ENCODE measurements at regions not wholly inside any gene's neighbourhood (a gene's known extent, or its start where the extent isn't known, plus 50 kb on each side); places are given as distances from the start of the nearest gene placed in this dataset.

DNA sequence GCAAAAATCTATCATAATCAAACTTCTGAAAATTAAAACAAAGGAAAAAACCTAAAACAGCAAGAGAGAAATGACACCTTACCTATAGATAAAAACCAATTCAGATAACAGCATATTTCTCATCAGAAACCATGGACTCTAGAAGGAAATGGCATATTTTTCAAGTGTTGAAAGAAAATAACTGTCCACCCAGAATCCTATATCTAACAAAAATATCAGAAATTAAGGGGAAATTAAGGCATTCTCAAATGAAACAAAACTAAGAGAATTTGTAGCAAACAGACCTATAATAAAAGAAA, 257.2 kb downstream of the ANAPC1 start:
- no peak overlapping the region for H3K4me2 ChIP-seq (ENCODE audit: insufficient read depth, low read length)
- TF ChIP-seq EZH2 (IDR thresholded peaks at IDR 0.05; ENCODE audit: borderline replicate concordance, low read depth, low read length, severe bottlenecking) (no peak), CTCF (IDR thresholded peaks at IDR 0.05; ENCODE audit: borderline replicate concordance, extremely low read depth, low read length, poor library complexity, severe bottlenecking) (no peak)

GRCh38 chr2:111627256-111627655, 256.7 kb downstream of the ANAPC1 start:
- H3K4me1 ChIP-seq (ENCODE audit: insufficient read depth, low read length): peaks cover 28% of the 10 kb centered on the region
- DNase-seq (no peak), ATAC-seq (ENCODE audit: insufficient read depth, low read depth) (no peak)
- no peaks in the 10 kb centered on the region for H3K27me3 ChIP-seq (ENCODE audit: insufficient read depth, low read length, poor library complexity)
- no peak overlapping the region for H3K4me3 ChIP-seq (ENCODE audit: low read depth in 1 of 2, low read length in 2 of 2)
- no peak for TF ChIP-seq EZH2 (IDR thresholded peaks at IDR 0.05; ENCODE audit: borderline replicate concordance, low read depth, low read length, severe bottlenecking)
- TF ChIP-seq CTCF (IDR thresholded peaks at IDR 0.05; ENCODE audit: borderline replicate concordance, extremely low read depth, low read length, poor library complexity, severe bottlenecking): no peak
- no peak overlapping the region for H3K27ac ChIP-seq (ENCODE audit: low read length)
- no peaks in the 10 kb centered on the region for H3K79me2 ChIP-seq (ENCODE audit: insufficient read depth, low read length)
- H2AFZ ChIP-seq (ENCODE audit: low read depth, low read length): no peak overlapping the region
- H4K20me1 ChIP-seq (ENCODE audit: insufficient read depth, low read length): no peaks in the 10 kb centered on the region
- no peaks in the 10 kb centered on the region for H3K36me3 ChIP-seq (ENCODE audit: insufficient read depth, low read length)
- H3K9ac ChIP-seq (ENCODE audit: low read depth, low read length): no peak overlapping the region
- H3K9me3 ChIP-seq (ENCODE audit: insufficient read depth, low read length, severe bottlenecking): peaks cover 23% of the 10 kb centered on the region
- H3K4me2 ChIP-seq (ENCODE audit: insufficient read depth, low read length): no peak overlapping the region

More for the DNA sequence above, 257.2 kb downstream of the ANAPC1 start:
- Histone ChIP-seq H3K36me3 (ENCODE audit: insufficient read depth, low read length) (no peaks in the 10 kb centered on the region), H3K4me3 (ENCODE audit: low read depth in 1 of 2, low read length in 2 of 2) (no peak overlapping the region), H3K27me3 (ENCODE audit: insufficient read depth, low read length, poor library complexity) (no peaks in the 10 kb centered on the region), H4K20me1 (ENCODE audit: insufficient read depth, low read length) (no peaks in the 10 kb centered on the region), H3K4me1 (ENCODE audit: insufficient read depth, low read length) (peaks cover 24% of the 10 kb centered on the region), H3K27ac (ENCODE audit: low read length) (no peak overlapping the region), H3K9ac (ENCODE audit: low read depth, low read length) (no peak overlapping the region), H2AFZ (ENCODE audit: low read depth, low read length) (no peak overlapping the region), H3K79me2 (ENCODE audit: insufficient read depth, low read length) (no peaks in the 10 kb centered on the region), H3K9me3 (ENCODE audit: insufficient read depth, low read length, severe bottlenecking) (peaks cover 23% of the 10 kb centered on the region)
- ATAC-seq (ENCODE audit: insufficient read depth, low read depth): no peak
- DNase-seq: no peak

DNA sequence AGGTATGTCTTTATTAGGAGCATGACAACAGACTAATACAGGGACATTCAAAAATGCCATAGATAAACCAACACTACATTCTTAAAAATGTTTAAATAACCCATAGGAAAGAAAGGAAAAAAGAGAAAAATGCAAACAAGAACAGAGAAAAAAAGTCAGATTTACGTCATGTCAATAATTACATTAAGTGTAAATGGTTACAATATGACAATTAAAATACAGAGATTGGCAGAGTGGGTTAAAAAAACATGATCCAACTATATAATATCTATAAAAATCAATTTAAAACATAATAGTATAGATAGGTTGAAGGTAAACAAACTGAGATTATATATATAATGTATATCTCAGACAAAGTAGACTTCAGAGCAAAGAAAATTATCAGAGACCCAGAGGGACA, 255.8 kb downstream of the ANAPC1 start:
- Histone ChIP-seq H3K9ac (ENCODE audit: low read depth, low read length) (no peak overlapping the region), H3K79me2 (ENCODE audit: insufficient read depth, low read length) (no peaks in the 10 kb centered on the region), H2AFZ (ENCODE audit: low read depth, low read length) (no peak overlapping the region), H3K36me3 (ENCODE audit: insufficient read depth, low read length) (no peaks in the 10 kb centered on the region), H3K27ac (ENCODE audit: low read length) (no peak overlapping the region), H3K4me1 (ENCODE audit: insufficient read depth, low read length) (peaks cover 38% of the 10 kb centered on the region), H3K9me3 (ENCODE audit: insufficient read depth, low read length, severe bottlenecking) (peaks cover 23% of the 10 kb centered on the region), H4K20me1 (ENCODE audit: insufficient read depth, low read length) (no peaks in the 10 kb centered on the region), H3K4me2 (ENCODE audit: insufficient read depth, low read length) (no peak overlapping the region), H3K27me3 (ENCODE audit: insufficient read depth, low read length, poor library complexity) (no peaks in the 10 kb centered on the region), H3K4me3 (ENCODE audit: low read depth in 1 of 2, low read length in 2 of 2) (no peak overlapping the region)
- ATAC-seq (ENCODE audit: insufficient read depth, low read depth) (no peak), DNase-seq (no peak)
- no peak for TF ChIP-seq EZH2 (IDR thresholded peaks at IDR 0.05; ENCODE audit: borderline replicate concordance, low read depth, low read length, severe bottlenecking)
- no peak for TF ChIP-seq CTCF (IDR thresholded peaks at IDR 0.05; ENCODE audit: borderline replicate concordance, extremely low read depth, low read length, poor library complexity, severe bottlenecking)

DNA sequence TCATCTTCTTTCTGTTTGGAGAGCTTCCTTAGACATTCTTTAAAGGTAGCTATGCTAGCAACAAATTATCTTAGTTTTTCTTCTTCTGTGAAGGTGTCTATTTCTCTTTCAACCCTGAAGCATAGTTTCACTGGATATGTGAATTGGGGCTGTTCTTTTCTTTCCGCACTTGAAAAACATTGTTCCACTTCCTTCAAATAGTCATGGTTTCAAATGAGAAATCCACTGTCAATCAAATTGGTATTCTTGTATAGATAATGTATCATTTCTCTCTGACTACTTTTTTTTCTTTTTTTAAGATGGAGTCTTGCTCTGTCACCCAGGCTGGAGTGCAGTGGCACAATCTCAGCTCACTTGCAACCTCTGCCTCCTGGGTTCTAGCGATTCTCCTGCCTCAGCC, 254.0 kb downstream of the ANAPC1 start:
- Histone ChIP-seq H3K27ac (ENCODE audit: low read length) (no peak overlapping the region), H3K27me3 (ENCODE audit: insufficient read depth, low read length, poor library complexity) (no peaks in the 10 kb centered on the region), H3K9me3 (ENCODE audit: insufficient read depth, low read length, severe bottlenecking) (peaks cover 23% of the 10 kb centered on the region), H3K4me2 (ENCODE audit: insufficient read depth, low read length) (no peak overlapping the region), H2AFZ (ENCODE audit: low read depth, low read length) (no peak overlapping the region), H3K9ac (ENCODE audit: low read depth, low read length) (no peak overlapping the region), H3K79me2 (ENCODE audit: insufficient read depth, low read length) (no peaks in the 10 kb centered on the region), H4K20me1 (ENCODE audit: insufficient read depth, low read length) (no peaks in the 10 kb centered on the region), H3K4me1 (ENCODE audit: insufficient read depth, low read length) (peaks cover 42% of the 10 kb centered on the region), H3K4me3 (ENCODE audit: low read depth in 1 of 2, low read length in 2 of 2) (no peak overlapping the region), H3K36me3 (ENCODE audit: insufficient read depth, low read length) (no peaks in the 10 kb centered on the region)
- ATAC-seq (ENCODE audit: insufficient read depth, low read depth): no peak
- TF ChIP-seq CTCF (IDR thresholded peaks at IDR 0.05; ENCODE audit: borderline replicate concordance, extremely low read depth, low read length, poor library complexity, severe bottlenecking): no peak
- TF ChIP-seq EZH2 (IDR thresholded peaks at IDR 0.05; ENCODE audit: borderline replicate concordance, low read depth, low read length, severe bottlenecking): no peak
- no peak for DNase-seq
